HG03159 (cell line): ENCODE measurements at regions not wholly inside any gene's neighbourhood (a gene's known extent, or its start where the extent isn't known, plus 50 kb on each side); places are given as distances from the start of the nearest gene placed in this dataset.
"Not testable (repeated sequence)": the region's sequence is repeated elsewhere in the genome, so short reads cannot be mapped to it uniquely, and the experiment has no call there.

Experiments used
- ATAC-seq: cut with Tn5 transposase; IDR thresholded peaks from one replicate; pipeline ENCODE4 v1.9.1; 2021; ENCODE audit warnings: mild to moderate bottlenecking, moderate library complexity; ENCODE audit not compliant: unreplicated experiment

DNA sequence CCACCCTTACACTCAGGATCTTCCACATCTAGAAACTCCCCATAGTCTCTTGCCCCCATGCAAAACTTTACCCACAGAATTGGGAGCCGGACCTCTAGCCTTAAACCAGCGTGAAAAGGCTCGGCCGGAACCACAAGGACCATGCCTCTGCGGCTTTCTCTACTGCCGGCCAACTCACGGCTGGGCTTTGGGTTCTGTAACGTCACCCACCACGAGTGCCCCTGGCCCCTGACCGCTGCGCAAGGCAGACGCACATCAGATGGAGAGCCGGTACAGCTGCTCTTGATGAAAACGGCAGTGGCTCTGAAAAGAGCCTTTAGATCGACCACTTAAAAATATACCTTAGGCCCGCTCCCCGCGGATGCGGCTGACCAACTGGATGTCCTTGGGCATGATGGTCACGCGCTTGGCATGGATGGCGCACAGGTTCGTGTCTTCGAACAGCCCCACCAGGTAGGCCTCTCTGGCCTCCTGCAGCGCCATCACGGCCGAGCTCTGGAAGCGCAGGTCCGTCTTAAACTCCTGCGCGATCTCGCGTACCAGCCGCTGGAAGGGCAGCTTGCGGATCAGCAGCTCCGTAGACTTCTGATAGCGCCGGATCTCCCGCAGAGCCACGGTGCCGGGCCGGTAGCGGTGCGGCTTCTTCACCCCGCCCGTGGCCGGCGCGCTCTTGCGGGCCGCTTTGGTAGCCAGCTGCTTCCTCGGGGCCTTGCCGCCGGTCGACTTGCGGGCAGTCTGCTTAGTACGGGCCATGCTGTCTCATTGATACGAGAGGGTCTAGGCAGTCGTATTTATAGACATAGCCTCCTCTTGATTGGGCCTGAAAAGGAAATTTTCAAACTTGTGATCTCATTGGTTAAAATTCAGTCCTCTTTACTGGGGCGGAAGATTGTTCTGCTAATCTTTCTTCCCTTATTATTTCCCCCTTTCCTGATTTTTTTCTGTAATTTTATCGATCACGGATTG, 66.3 kb downstream of the FAM72C start:
- not testable (repeated sequence) for ATAC-seq

- not testable (repeated sequence) for ATAC-seq
Measured at GRCh38 chr1:143904622-143904979, 67.2 kb downstream of the FAM72C start.

GRCh38 chr1:143903899-143904621, 67.7 kb downstream of the FAM72C start:
- not testable (repeated sequence) for ATAC-seq

- ATAC-seq, result not testable (repeated sequence)
Measured at GRCh38 chr1:143896377-143896776, 75.4 kb downstream of the FAM72C start.

DNA sequence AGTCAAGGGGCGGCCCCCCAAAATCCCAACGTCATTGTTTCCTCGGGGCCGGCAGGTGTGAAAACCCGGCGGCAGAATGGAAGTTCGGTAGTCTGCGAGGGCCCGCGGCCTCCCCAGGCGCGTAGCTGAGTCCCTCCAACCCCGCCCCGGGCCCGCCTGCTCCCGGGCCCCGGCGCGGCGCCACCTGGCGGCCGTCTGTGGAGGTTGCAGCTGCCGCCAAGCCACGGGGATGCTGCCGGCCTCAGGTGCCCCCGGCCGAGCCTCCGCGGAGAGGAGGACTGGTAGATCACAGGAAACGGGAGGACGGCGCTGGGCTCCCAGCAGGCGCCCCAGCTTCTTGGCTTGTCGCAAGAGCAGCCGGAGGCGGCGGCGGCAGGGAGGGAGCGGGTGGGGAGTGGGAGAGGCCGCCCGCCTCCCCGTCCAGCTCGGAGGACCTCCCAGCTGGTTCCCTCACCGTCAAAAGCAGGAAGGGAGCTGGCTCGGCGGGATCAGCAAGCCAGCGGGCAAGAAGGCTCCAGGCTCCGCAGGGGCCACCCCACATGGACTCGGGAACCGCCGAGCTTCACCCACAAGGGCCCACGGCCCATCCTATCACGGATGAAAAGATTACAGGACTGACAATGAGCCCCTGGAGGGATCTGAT, 86.7 kb downstream of the FAM72C start:
- peak; percentile 87 for ATAC-seq

- peak; percentile 88 for ATAC-seq
Measured at GRCh38 chr1:143884532-143884931, 87.3 kb downstream of the FAM72C start.

DNA sequence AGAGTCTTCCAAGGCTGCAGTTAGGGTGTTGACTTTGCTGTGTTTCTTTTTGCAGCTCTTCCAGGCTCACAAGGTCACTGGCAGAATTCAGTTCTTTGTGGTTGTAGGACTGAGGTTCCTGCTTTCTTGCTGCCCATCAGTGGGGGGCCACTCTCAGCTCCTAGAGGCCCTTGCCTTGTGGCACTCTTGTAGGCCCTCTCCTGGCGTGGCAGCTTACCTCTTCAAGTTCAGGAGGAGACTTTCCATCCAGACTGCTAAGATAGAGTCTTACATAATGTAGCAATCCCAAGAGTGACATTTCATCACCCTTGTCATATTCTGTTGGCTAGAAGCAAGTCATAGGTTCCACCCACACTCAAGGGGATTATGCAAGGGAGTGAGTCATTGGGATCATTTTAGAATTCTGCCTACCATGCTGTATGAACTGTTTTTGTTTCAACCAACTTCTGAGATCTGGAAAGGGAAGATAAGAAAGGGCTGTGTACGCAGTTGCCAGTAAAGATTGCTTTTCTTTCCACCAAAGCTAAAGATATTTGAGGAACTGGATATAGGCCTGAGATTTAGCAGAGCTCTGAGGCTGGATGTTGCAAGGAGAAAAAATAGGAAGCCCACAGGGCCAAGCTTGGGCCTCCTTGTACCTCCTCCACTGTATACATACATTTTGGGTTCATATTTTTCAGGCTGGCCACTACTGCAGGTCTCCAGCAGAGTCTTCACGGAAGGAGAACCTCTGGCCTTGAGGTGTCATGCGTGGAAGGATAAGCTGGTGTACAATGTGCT, 91.8 kb downstream of the FAM72C start:
- not testable (repeated sequence) for ATAC-seq

DNA sequence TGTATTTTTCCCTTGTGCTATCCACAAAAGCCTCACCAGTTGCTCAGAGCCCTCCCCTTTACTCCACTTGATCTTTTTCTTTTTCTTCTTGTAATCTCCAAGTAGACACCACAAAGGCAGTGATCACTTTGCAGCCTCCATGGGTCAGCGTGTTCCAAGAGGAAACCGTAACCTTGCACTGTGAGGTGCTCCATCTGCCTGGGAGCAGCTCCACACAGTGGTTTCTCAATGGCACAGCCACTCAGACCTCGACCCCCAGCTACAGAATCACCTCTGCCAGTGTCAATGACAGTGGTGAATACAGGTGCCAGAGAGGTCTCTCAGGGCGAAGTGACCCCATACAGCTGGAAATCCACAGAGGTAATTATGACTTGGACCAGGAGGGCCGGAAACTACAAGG, 95.8 kb downstream of the FAM72C start:
- ATAC-seq, result not testable (repeated sequence)

- not testable (repeated sequence) for ATAC-seq
Measured at GRCh38 chr1:143874625-143875024, 97.2 kb downstream of the FAM72C start.

- ATAC-seq, result not testable (repeated sequence)
Measured at GRCh38 chr1:143873650-143874049, 98.1 kb downstream of the FAM72C start.

- not testable (repeated sequence) for ATAC-seq
Measured at GRCh38 chr1:143870388-143870787, 101.4 kb downstream of the FAM72C start.

GRCh38 chr1:143867590-143868220, 104.1 kb downstream of the FAM72C start:
- not testable (repeated sequence) for ATAC-seq

DNA sequence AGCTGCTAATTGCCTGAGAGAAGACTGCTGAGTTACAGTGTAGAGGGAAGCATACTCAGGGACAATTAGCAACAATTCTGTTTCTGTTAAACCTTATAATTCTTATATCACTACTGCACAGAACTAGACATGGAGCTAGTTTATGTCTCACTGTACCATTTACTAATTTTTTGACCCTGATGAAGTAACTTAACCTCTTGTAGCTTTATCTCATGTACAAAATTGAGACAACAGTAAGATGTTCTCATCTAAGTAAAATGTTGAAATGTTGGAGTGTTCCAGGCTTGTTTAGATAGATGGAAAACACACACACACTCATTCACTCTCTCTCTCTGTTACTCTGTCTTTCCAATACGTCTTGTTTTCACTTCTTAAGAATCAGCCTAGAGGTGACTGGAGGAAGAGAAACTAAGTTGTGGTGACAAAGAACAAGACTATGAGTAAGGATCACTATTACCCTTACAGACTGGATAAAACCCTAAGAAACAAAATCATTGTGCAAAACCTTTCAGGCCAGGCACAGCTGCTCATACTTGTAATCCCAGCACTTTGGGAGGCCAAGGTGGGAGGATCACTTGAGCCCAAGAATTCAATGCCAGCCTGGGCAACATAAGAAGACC, 107.8 kb downstream of the FAM72C start:
- peak; percentile 76 for ATAC-seq

DNA sequence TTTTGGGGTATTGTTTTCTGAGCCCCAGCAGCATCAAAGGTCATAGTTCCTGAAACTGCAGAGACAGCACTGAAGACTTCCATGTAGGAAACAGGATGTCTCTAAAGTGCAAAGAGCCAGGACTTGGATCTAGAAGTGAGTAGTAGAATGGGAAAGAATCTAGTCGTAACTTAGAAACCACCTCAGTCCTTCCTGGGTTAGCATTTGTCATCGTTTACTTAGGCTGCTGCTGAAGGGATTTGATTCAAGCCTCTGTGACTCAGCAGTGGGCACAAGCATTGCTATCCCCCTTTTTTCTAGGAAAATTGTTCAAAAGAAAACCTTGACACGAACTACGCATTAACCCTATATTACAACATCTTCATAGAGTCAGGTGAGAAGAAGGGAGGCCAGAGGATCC, 109.1 kb downstream of the FAM72C start:
- not testable (repeated sequence) for ATAC-seq

DNA sequence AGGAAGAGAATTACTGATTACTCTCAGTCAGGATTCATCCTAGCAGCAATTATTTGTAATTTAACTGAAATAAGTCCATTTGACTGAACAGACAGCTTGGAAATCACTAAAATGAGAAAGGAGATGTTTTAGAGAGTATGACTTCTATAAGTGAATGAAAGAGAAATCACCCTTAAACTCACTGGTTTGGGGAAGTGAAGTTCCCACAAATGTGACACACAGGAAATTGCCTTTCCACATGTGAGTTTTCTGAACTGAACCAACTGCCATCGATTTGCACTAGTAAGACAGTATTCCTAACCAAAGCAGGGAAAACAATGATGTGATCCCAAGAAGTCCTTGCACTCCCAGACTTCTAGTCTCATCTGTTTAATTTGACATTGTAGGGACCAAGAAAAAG, 110.5 kb downstream of the FAM72C start:
- not testable (repeated sequence) for ATAC-seq

GRCh38 chr1:143855867-143856266, 115.9 kb downstream of the FAM72C start:
- not testable (repeated sequence) for ATAC-seq

DNA sequence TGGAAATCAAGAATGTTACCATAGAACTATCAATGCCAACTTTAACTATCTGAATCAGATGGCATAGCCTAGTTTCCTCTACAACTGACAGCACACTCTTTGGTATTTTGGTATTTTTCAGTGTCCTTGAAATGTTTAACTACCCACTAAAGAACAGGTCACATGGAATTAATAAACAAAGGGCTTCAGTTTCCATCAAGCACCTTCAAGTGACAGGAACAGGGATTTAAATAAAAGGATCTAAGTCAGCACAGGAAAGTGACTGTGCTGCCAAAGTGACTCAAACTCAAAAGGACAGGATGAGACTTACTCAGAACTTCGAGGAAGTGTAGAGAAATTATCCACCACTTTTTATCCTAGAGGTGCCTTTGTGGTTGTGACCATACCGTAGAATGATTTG, 117.7 kb downstream of the FAM72C start:
- not testable (repeated sequence) for ATAC-seq

DNA sequence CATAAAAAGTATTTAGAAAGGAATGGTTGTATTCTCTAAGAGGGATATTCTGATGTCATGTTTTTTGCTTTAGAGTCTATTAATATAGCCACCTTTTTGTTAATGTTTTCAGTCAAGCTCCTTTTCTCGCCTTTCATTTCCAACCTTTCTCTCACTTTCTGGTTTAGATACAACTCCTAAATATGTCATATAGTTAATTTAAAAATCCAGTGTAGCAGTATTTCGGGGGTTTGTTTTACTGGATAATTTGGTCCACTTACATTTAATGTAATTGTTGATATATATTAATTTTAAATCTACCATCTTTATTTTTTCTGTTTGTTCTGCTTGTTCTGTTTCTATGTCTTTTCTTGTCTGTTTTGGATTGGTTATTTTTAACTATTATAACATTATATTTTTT, 121.1 kb downstream of the FAM72C start:
- ATAC-seq, result not testable (repeated sequence)

GRCh38 chr1:143848859-143849258, 122.9 kb downstream of the FAM72C start:
- ATAC-seq, result not testable (repeated sequence)

DNA sequence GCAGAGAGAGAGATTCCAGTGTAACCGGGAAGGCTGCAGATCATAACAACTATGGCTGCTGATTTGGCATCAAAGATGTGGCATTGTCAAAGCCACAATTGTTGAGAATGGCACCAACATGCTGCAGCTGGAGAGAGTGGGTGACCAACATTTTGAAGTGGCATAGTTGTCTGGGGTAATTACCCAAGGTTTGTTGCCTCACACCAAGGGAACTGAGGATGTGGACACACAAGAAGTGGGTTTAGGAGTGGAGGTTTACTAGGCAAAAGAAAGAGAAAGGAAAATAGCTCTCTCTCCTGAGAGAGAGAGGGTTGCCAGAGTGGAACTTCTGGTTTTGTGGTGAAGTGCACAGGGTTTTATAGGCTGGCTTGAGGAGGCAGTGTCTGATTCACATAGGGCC, 126.6 kb downstream of the FAM72C start:
- ATAC-seq, result not testable (repeated sequence)
